GM10248 (cell line): ENCODE measurements at regions not wholly inside any gene's neighbourhood (a gene's known extent, or its start where the extent isn't known, plus 50 kb on each side); places are given as distances from the start of the nearest gene placed in this dataset.

Experiments used
- CTCF ChIA-PET: fragments of 300-600 bp; sonication (Branson Sonifier 250); formaldehyde crosslinking; extraction: SDS; loops from one replicate; lab custom pipeline; 2021; ENCODE audit warnings: antibody characterized with exemption; lab: Yijun Ruan, JAX
- POLR2A ChIA-PET: fragments of 350-650 bp; sonication (Branson Sonifier 250); formaldehyde crosslinking; extraction: SDS; loops from one replicate; lab custom pipeline; 2020; ENCODE audit warnings: antibody characterized with exemption; lab: Yijun Ruan, JAX
- DNase-seq: peaks from one replicate; pipeline ENCODE4 v3.0.0; 2012; ENCODE audit errors: extremely low spot score
- TF ChIP-seq, protein P1 (sequence below): IDR thresholded peaks from 2 replicates; pipeline ENCODE4 v1.5.1; 2012; ENCODE audit warnings: mild to moderate bottlenecking, low read depth; ENCODE audit errors: extremely low read depth, missing control alignments, control extremely low read depth

DNA sequence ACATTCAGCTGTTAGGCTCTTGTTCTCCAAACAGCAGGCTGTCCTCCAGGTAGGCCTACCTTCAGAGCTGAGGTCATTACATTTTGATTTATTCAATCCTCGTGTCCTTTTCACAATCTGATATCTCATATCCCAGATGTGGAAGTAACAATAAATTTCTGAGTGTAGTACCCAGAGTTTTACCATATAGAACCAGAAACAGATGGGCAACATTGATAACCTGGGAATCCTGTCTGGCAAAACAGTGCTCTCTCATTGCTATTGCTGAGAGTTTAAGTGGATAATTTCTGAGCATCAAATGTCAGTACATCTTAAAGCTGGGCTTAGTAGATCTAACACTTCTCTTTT is 1007.8 kb downstream of the REEP3 start:
- TF ChIP-seq, protein P1, sequence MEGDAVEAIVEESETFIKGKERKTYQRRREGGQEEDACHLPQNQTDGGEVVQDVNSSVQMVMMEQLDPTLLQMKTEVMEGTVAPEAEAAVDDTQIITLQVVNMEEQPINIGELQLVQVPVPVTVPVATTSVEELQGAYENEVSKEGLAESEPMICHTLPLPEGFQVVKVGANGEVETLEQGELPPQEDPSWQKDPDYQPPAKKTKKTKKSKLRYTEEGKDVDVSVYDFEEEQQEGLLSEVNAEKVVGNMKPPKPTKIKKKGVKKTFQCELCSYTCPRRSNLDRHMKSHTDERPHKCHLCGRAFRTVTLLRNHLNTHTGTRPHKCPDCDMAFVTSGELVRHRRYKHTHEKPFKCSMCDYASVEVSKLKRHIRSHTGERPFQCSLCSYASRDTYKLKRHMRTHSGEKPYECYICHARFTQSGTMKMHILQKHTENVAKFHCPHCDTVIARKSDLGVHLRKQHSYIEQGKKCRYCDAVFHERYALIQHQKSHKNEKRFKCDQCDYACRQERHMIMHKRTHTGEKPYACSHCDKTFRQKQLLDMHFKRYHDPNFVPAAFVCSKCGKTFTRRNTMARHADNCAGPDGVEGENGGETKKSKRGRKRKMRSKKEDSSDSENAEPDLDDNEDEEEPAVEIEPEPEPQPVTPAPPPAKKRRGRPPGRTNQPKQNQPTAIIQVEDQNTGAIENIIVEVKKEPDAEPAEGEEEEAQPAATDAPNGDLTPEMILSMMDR: no peak
- no peak for DNase-seq
- POLR2A ChIA-PET: no interaction called here
- CTCF ChIA-PET: interaction anchor here (0.8 to 1.7 kb wide), 2 partner anchors 9 to 13 kb away, joined by 3 to 5 read pairs; no protein-coding TSS in a partner anchor

DNA sequence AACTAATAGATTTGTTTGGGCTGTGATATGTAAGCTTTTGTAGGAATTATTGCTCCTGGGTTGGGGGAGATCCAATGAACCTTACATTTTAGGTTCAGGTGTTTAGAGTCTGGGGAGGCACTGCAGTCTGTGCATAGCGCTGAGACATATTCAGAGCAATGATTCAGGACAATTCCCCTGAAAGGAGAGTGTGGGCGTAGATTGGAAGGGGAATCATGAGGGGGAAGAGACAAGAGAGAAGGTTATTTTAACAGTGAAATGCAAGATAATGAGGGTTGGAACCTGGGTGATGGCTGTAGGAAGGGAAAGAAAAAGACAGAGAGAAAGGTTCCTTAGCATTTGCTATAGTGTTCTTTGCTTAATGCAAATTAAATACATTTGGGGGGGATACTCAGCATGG is 1013.4 kb downstream of the REEP3 start:
- ChIA-PET POLR2A (no interaction called here), CTCF (no interaction called here)
- no peak for DNase-seq
- TF ChIP-seq, protein P1: no peak

DNA sequence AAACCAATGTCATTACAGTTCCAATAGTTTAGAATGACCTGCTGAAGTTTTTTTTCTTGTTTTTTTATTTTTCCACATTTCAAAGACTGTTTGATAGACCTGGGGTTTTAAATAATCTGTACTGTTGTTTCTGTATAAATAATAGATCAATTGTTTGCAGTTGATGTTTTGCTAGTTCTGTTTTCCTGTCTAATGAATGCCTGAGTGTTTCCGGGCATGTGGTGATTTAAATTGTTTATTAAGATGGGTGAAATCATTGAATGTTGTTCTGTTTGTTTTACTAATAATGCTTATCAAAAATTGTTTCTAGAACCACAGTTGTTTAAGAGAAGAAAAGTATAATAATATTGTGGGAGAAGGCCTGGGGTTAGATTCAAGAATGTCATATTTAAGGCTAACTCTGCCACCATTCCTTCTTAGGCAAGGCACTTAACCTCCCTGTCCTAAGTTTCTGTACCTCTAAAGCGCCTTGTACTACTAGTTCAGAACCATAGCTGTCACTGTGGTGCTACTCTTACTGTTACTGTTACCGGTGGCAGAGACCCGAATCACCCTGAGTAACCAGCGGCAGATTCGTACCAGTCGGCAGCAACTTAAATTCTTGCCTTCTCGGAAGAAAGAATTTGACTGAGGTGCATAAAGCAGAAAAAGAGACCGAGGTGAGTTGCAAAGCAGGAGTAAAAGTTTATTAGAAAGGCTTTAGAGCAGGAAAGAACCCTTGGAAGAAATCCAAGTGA is 1014.1 kb downstream of the REEP3 start:
- POLR2A ChIA-PET: no interaction called here
- CTCF ChIA-PET: no interaction called here
- TF ChIP-seq, protein P1: no peak
- no peak for DNase-seq

DNA sequence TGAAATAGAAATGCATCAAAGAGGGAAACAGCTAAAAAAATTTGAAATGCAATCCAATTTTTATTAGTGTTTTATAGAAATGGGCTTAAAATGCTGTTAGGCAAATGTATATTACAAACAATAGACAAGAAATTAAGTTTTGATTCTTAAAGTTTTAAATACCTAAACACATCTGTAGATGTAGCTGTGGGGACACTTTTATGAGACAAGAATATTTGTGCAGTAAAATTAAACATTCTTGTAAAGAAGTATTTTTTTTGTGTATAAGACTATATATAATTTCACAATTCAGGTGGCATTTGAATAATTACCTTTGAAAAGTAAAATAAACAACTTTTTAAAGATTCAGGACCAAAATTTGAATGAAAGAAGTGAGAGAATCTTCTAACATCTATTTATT is 1015.9 kb downstream of the REEP3 start:
- ChIA-PET POLR2A (no interaction called here), CTCF (no interaction called here)
- TF ChIP-seq, protein P1: no peak
- no peak for DNase-seq

DNA sequence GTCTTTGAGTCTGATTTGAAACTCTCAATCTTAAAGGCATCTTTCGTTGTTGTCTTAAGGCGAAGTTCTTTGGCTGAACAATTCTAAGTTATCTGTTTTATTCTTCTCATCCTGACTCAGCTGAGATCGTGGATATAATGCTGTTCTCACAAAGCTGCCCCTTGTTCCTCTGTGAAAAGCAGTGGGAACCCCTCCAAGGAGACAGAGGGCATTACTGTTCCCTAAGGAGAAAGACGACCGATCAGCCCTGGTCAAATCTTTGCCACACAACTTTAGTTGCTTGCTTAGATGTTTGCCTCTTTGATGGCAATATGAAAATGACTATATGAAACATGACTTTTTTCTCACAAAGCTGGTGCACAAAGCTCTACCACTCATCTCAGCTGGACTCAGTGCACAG is 1016.7 kb downstream of the REEP3 start:
- CTCF ChIA-PET: no interaction called here
- no peak for DNase-seq
- TF ChIP-seq, protein P1: no peak
- POLR2A ChIA-PET: no interaction called here

DNA sequence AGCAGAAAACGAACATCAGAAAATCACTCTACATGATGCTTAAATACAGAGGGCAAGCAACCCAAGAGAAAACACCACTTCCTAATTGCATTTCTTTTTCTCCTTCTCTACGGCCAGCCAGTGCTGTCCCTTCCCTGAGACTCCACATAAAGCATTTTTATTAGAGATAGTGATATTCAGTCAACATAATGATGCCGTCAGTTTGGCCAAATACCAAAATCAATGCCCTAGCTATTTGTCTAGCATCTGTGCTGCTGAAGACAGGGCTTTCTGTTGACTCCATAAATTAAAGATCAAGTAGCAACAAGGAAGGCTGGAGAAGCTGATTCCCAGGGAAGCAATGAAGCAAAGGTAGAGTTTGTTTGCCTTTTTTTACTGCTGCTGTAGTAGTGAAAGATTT is 1024.9 kb downstream of the REEP3 start:
- no peak for DNase-seq
- CTCF ChIA-PET: no interaction called here
- TF ChIP-seq, protein P1: no peak
- POLR2A ChIA-PET: no interaction called here

DNA sequence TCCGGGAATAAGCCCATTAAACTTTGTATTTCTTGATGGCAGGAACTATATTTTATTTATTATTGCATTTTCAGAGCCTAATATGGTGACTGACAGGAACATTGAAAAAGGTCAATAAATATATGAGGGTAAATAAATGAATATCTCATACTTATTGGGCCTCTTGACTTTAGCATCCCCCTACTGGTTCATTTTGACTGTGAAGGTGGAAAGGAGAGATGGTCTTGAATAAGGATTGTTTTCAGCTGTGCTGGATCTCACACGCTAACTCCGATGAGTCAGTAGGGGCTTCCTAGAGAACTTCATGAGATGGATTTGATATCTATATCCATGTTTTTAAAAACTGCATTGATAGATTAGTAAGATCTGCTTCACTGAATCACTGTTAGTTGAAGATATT is 1026.0 kb downstream of the REEP3 start:
- POLR2A ChIA-PET: no interaction called here
- TF ChIP-seq, protein P1: no peak
- CTCF ChIA-PET: no interaction called here
- DNase-seq: no peak
